ENCODE measurements at regions not wholly inside any gene's neighbourhood (a gene's known extent, or its start where the extent isn't known, plus 50 kb on each side); places are given as distances from the start of the nearest gene placed in this dataset.
"Not testable (repeated sequence)": the region's sequence is repeated elsewhere in the genome, so short reads cannot be mapped to it uniquely, and the experiment has no call there.

GRCh38 chr1:245102149-245102548, 52.6 kb upstream of the KIF26B start:
- FAIRE-seq, result not testable (repeated sequence)

- FAIRE-seq, result no peak
Measured at GRCh38 chr1:245099401-245099800, 55.4 kb upstream of the KIF26B start.

GRCh38 chr1:245098924-245099323, 55.9 kb upstream of the KIF26B start:
- no peak for FAIRE-seq

GRCh38 chr1:245096311-245097066, 58.3 kb upstream of the KIF26B start:
- FAIRE-seq, result no peak

GRCh38 chr1:245095903-245096302, 58.9 kb upstream of the KIF26B start:
- FAIRE-seq, result no peak

GRCh38 chr1:245094954-245095353, 59.8 kb upstream of the KIF26B start:
- FAIRE-seq, result no peak

GRCh38 chr1:245094092-245094491, 60.7 kb upstream of the KIF26B start:
- no peak for FAIRE-seq

GRCh38 chr1:245092638-245092976, 62.2 kb upstream of the KIF26B start:
- no peak for FAIRE-seq

GRCh38 chr1:245091818-245092637, 62.8 kb upstream of the KIF26B start:
- FAIRE-seq, result no peak

GRCh38 chr1:245091171-245091621, 63.6 kb upstream of the KIF26B start:
- FAIRE-seq, result no peak

- FAIRE-seq, result no peak
Measured at GRCh38 chr1:245090491-245091090, 64.2 kb upstream of the KIF26B start.

- FAIRE-seq, result no peak
Measured at GRCh38 chr1:245087723-245088122, 67.1 kb upstream of the KIF26B start.

GRCh38 chr1:245086389-245086969, 68.3 kb upstream of the KIF26B start:
- no peak for FAIRE-seq

- no peak for FAIRE-seq
Measured at GRCh38 chr1:245085508-245086095, 69.2 kb upstream of the KIF26B start.

- FAIRE-seq, result no peak
Measured at GRCh38 chr1:245084551-245084950, 70.2 kb upstream of the KIF26B start.

- FAIRE-seq, result peak; percentile 26
Measured at GRCh38 chr1:245079021-245079609, 75.7 kb upstream of the KIF26B start.

- no peak for FAIRE-seq
Measured at GRCh38 chr1:245074898-245075297, 79.9 kb upstream of the KIF26B start.

GRCh38 chr1:245074232-245074747, 80.5 kb upstream of the KIF26B start:
- FAIRE-seq, result no peak

- no peak for FAIRE-seq
Measured at GRCh38 chr1:245070836-245071615, 83.8 kb upstream of the KIF26B start.

- FAIRE-seq, result no peak
Measured at GRCh38 chr1:245067257-245067656, 87.5 kb upstream of the KIF26B start.

GRCh38 chr1:245062741-245063305, 92.0 kb upstream of the KIF26B start:
- no peak for FAIRE-seq
